ENCODE measurements at regions not wholly inside any gene's neighbourhood (a gene's known extent, or its start where the extent isn't known, plus 50 kb on each side); places are given as distances from the start of the nearest gene placed in this dataset.

DNA sequence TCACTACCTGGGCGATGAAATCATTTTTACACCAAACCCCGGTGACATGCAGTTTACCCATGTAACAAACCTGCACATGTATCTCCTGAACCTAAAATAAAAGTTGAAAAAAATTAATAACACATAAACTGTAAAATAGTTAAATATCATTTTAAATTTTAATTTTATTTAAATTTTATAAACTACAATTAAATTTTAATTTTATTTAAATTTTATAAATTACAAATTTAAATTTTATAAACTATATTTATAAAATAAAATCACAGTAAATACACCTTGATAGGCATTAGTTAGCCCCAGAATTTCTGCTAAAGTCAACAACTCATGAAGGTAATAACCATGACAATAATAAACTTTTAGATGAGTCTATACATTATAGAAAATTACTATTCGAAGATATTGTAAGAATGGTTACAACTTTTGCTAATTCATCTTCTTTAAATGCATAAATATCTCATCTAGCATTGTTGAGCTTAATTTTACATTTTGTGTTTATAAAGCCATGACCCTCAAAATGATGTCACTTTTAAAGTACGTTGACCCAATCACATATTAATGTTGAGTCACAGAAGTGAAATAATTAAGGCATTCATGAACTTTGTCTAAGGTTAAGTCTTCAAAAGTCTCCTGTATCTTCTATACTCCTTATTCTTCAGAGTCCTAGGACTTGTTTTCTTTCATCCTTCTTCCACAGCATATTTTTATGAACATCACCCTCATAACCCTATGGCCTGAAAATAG, 755.8 kb upstream of the LCORL start:
- TF ChIP-seq, protein P1, sequence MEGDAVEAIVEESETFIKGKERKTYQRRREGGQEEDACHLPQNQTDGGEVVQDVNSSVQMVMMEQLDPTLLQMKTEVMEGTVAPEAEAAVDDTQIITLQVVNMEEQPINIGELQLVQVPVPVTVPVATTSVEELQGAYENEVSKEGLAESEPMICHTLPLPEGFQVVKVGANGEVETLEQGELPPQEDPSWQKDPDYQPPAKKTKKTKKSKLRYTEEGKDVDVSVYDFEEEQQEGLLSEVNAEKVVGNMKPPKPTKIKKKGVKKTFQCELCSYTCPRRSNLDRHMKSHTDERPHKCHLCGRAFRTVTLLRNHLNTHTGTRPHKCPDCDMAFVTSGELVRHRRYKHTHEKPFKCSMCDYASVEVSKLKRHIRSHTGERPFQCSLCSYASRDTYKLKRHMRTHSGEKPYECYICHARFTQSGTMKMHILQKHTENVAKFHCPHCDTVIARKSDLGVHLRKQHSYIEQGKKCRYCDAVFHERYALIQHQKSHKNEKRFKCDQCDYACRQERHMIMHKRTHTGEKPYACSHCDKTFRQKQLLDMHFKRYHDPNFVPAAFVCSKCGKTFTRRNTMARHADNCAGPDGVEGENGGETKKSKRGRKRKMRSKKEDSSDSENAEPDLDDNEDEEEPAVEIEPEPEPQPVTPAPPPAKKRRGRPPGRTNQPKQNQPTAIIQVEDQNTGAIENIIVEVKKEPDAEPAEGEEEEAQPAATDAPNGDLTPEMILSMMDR (conservative IDR thresholded peaks at IDR 0.05; ENCODE audit: low read depth) = no peak
- CTCF ChIA-PET = no interaction called here

GRCh38 chr4:18767921-18768320, 746.4 kb upstream of the LCORL start:
- POLR2A ChIA-PET (ENCODE audit: low non-redundant PET) = no interaction called here
- DNase-seq (ENCODE audit: low spot score) = no peak
- CTCF ChIA-PET = no interaction called here

More for the DNA sequence above, 755.8 kb upstream of the LCORL start:
- H3K27ac ChIP-seq = no peak overlapping the region
- DNase-seq (ENCODE audit: low spot score) = no peak
- POLR2A ChIA-PET (ENCODE audit: low non-redundant PET) = no interaction called here

DNA sequence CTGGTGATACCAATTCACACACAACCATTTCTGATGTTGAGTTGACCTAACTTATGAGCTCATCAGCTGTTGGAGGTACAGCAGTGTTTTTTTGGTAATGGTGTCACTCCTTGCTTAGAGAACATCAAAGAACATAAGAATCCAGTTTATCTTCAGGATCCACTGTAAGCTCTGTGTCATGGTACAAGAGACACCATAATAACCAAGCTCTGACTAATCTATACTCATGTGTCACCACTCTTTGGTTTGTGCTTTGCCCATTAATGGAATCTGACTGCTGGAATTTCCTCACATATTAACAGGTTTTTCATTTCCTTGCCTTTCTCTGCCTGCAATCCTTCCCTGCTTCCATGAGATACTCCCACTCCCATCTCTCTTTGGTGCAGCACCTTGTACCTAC, 735.1 kb upstream of the LCORL start:
- TF ChIP-seq, protein P1 (conservative IDR thresholded peaks at IDR 0.05; ENCODE audit: low read depth) = no peak
- no peak for DNase-seq (ENCODE audit: low spot score)
- ChIA-PET CTCF (no interaction called here), POLR2A (ENCODE audit: low non-redundant PET) (no interaction called here)
- H3K27ac ChIP-seq = no peak overlapping the region

More at GRCh38 chr4:18767921-18768320, 746.4 kb upstream of the LCORL start:
- TF ChIP-seq, protein P1 (conservative IDR thresholded peaks at IDR 0.05; ENCODE audit: low read depth) = no peak
- H3K27ac ChIP-seq = no peak overlapping the region

- ChIA-PET CTCF (no interaction called here), POLR2A (ENCODE audit: low non-redundant PET) (no interaction called here)
- no peak for DNase-seq (ENCODE audit: low spot score)
- TF ChIP-seq, protein P1 (conservative IDR thresholded peaks at IDR 0.05; ENCODE audit: low read depth) = no peak
- no peak overlapping the region for H3K27ac ChIP-seq
Measured at GRCh38 chr4:18754180-18754579, 732.6 kb upstream of the LCORL start.

DNA sequence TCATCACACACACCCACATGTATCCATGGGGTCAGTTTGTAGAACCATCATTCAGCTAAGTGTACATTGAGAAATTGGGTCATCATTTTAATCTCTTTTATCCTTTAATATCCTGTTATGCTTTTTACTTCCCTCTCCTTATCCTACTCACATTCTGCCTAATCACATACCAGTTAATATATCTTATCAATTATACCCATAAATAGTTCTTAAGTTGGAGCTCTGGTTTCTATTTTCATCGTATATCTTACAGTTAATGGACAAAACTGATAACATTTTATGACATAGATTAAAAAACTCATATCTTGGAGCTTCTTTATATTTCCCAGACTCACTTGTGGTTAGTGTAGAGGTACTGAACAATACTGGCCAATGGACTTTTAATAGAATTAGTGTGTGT, 729.5 kb upstream of the LCORL start:
- no peak for DNase-seq (ENCODE audit: low spot score)
- CTCF ChIA-PET = no interaction called here
- POLR2A ChIA-PET (ENCODE audit: low non-redundant PET) = no interaction called here
- H3K27ac ChIP-seq = no peak overlapping the region
- TF ChIP-seq, protein P1 (conservative IDR thresholded peaks at IDR 0.05; ENCODE audit: low read depth) = no peak

DNA sequence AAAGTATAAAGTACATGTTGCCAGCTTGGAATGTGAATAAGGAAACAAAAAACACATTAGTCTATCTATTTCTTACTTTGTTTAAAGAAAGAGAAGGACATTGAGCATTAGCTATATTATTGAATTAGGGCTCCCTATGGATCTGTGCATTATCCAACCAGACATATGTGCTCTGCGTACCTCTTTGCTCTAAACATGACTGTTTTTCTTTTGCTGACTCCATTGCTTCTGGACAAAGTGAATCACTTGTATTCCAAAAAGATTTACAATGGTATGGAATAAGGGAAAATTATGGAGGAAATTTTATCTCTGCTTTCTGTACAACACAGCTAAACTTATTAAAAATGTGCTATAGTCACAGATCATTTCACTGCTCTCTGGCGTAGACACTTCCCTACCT, 727.8 kb upstream of the LCORL start:
- CTCF ChIA-PET = no interaction called here
- H3K27ac ChIP-seq = no peak overlapping the region
- TF ChIP-seq, protein P1 (conservative IDR thresholded peaks at IDR 0.05; ENCODE audit: low read depth) = no peak
- POLR2A ChIA-PET (ENCODE audit: low non-redundant PET) = no interaction called here
- DNase-seq (ENCODE audit: low spot score) = no peak
